Ectodermal cell (in vitro differentiated cells): ENCODE measurements at regions not wholly inside any gene's neighbourhood (a gene's known extent, or its start where the extent isn't known, plus 50 kb on each side); places are given as distances from the start of the nearest gene placed in this dataset.

Experiments
- H3K27ac ChIP-seq: 2 replicates; pipeline ENCODE4 v1.7.0; 2013; ENCODE audit warnings: mild to moderate bottlenecking, low read depth, low read length; ENCODE audit not compliant: insufficient read depth, poor library complexity, severe bottlenecking
- H3K27me3 ChIP-seq: 2 replicates; pipeline ENCODE4 v1.7.0; 2013; ENCODE audit warnings: mild to moderate bottlenecking, low read length; ENCODE audit not compliant: insufficient read depth, control insufficient read depth, poor library complexity, severe bottlenecking
- H3K36me3 ChIP-seq: one replicate; pipeline ENCODE4 v1.7.0; 2013; ENCODE audit warnings: low read length; ENCODE audit not compliant: control insufficient read depth, insufficient read depth
- H3K4me1 ChIP-seq: one replicate; pipeline ENCODE4 v1.7.0; 2013; ENCODE audit warnings: low read length; ENCODE audit not compliant: control insufficient read depth, insufficient read depth
- H3K4me3 ChIP-seq: 2 replicates; pipeline ENCODE4 v1.7.0; 2013; ENCODE audit warnings: low read depth, low read length, control low read depth; ENCODE audit not compliant: insufficient read depth
- H3K9me3 ChIP-seq: 2 replicates; pipeline ENCODE4 v1.7.0; 2013; ENCODE audit warnings: mild to moderate bottlenecking, low read length, moderate library complexity; ENCODE audit not compliant: control insufficient read depth
- WGBS, 2 experiments: methylation state at CpG; one replicate each; pipeline ENCODE4 v1.1.7; 2013; ENCODE audit warnings: missing lambda C conversion rate in 2 of 2; 5-methylcytosine and 5-hydroxymethylcytosine counted together

- H3K36me3 ChIP-seq, result no peaks in the 10 kb centered on the region
- H3K27ac ChIP-seq, result no peak overlapping the region
- H3K4me3 ChIP-seq, result no peak overlapping the region
- H3K9me3 ChIP-seq, result no peaks in the 10 kb centered on the region
- H3K27me3 ChIP-seq, result no peaks in the 10 kb centered on the region
- 86 to 89% methylated on average over 2 to 3 of the region's 3 CpGs for WGBS, 2 experiments
- no peaks in the 10 kb centered on the region for H3K4me1 ChIP-seq
These were observed 390.6 kb upstream of the ERCC4 start for GRCh38 chr16:13529193-13529982.

GRCh38 chr16:13540771-13541170 lies 379.2 kb upstream of the ERCC4 start:
- WGBS, 2 experiments, result 96 to 97% methylated on average over 4 of the region's 4 CpGs
- Histone ChIP-seq H3K9me3 (no peaks in the 10 kb centered on the region), H3K4me1 (peaks cover 7% of the 10 kb centered on the region), H3K27me3 (no peaks in the 10 kb centered on the region), H3K4me3 (no peak overlapping the region), H3K36me3 (no peaks in the 10 kb centered on the region), H3K27ac (no peak overlapping the region)

- no peak overlapping the region for H3K27ac ChIP-seq
- 76 to 100% methylated on average over 1 to 2 of the region's 2 CpGs for WGBS, 2 experiments
- H3K36me3 ChIP-seq, result no peaks in the 10 kb centered on the region
These were observed 377.7 kb upstream of the ERCC4 start for GRCh38 chr16:13542284-13542683.

GRCh38 chr16:13543850-13544249 lies 376.1 kb upstream of the ERCC4 start:
- 82 to 90% methylated on average over 1 of the region's 1 CpG for WGBS, 2 experiments
- no peak overlapping the region for H3K4me3 ChIP-seq
- H3K27me3 ChIP-seq, result no peaks in the 10 kb centered on the region
- no peaks in the 10 kb centered on the region for H3K9me3 ChIP-seq
- H3K36me3 ChIP-seq, result no peaks in the 10 kb centered on the region
- H3K27ac ChIP-seq, result no peak overlapping the region
- peaks cover 7% of the 10 kb centered on the region for H3K4me1 ChIP-seq

More at GRCh38 chr16:13542284-13542683, 377.7 kb upstream of the ERCC4 start:
- no peaks in the 10 kb centered on the region for H3K9me3 ChIP-seq
- no peaks in the 10 kb centered on the region for H3K27me3 ChIP-seq
- H3K4me1 ChIP-seq, result peaks cover 7% of the 10 kb centered on the region
- H3K4me3 ChIP-seq, result no peak overlapping the region

GRCh38 chr16:13545271-13545670 lies 374.7 kb upstream of the ERCC4 start:
- Histone ChIP-seq H3K36me3 (no peaks in the 10 kb centered on the region), H3K4me1 (peaks cover 7% of the 10 kb centered on the region), H3K27me3 (no peaks in the 10 kb centered on the region), H3K4me3 (no peak overlapping the region), H3K9me3 (no peaks in the 10 kb centered on the region), H3K27ac (no peak overlapping the region)
- whole genome bisulfite sequencing, 2 experiments, result 91 to 95% methylated on average over 2 of the region's 2 CpGs

GRCh38 chr16:13550254-13550653 lies 369.7 kb upstream of the ERCC4 start:
- H3K9me3 ChIP-seq, result no peaks in the 10 kb centered on the region
- no peak overlapping the region for H3K4me3 ChIP-seq
- peaks cover 11% of the 10 kb centered on the region for H3K4me1 ChIP-seq
- no peaks in the 10 kb centered on the region for H3K36me3 ChIP-seq
- H3K27ac ChIP-seq, result no peak overlapping the region
- 91 to 93% methylated on average over 6 of the region's 6 CpGs for WGBS, 2 experiments
- H3K27me3 ChIP-seq, result no peaks in the 10 kb centered on the region

GRCh38 chr16:13552062-13552959 lies 367.6 kb upstream of the ERCC4 start:
- Histone ChIP-seq H3K4me1 (peaks cover 6% of the 10 kb centered on the region), H3K9me3 (no peaks in the 10 kb centered on the region), H3K36me3 (no peaks in the 10 kb centered on the region), H3K27ac (no peak overlapping the region), H3K27me3 (no peaks in the 10 kb centered on the region), H3K4me3 (no peak overlapping the region)
- 63 to 65% methylated on average over 15 of the region's 15 CpGs for WGBS, 2 experiments

GRCh38 chr16:13552960-13553257 lies 367.0 kb upstream of the ERCC4 start:
- Histone ChIP-seq H3K9me3 (no peaks in the 10 kb centered on the region), H3K4me1 (peaks cover 6% of the 10 kb centered on the region), H3K36me3 (no peaks in the 10 kb centered on the region), H3K27me3 (no peaks in the 10 kb centered on the region), H3K4me3 (no peak overlapping the region), H3K27ac (no peak overlapping the region)

- WGBS, 2 experiments, result 94 to 99% methylated on average over 6 of the region's 6 CpGs
- H3K4me3 ChIP-seq, result no peak overlapping the region
- no peak overlapping the region for H3K27ac ChIP-seq
- no peaks in the 10 kb centered on the region for H3K27me3 ChIP-seq
- H3K4me1 ChIP-seq, result peaks cover 6% of the 10 kb centered on the region
- no peaks in the 10 kb centered on the region for H3K36me3 ChIP-seq
- H3K9me3 ChIP-seq, result no peaks in the 10 kb centered on the region
These were observed 366.4 kb upstream of the ERCC4 start for GRCh38 chr16:13553453-13553985.

- Histone ChIP-seq H3K4me1 (peaks cover 6% of the 10 kb centered on the region), H3K27me3 (no peaks in the 10 kb centered on the region), H3K4me3 (no peak overlapping the region), H3K27ac (no peak overlapping the region), H3K9me3 (no peaks in the 10 kb centered on the region), H3K36me3 (no peaks in the 10 kb centered on the region)
These were observed 365.9 kb upstream of the ERCC4 start for GRCh38 chr16:13554005-13554404.
